Astrocyte (in vitro differentiated cells and primary cell): ENCODE measurements at regions not wholly inside any gene's neighbourhood (a gene's known extent, or its start where the extent isn't known, plus 50 kb on each side); places are given as distances from the start of the nearest gene placed in this dataset.

Source experiments
- DNase-seq: peaks from one replicate; pipeline ENCODE4 v3.0.0-alpha.2; 2010; ENCODE audit warnings: low read depth
- FAIRE-seq: peaks from 2 replicates; lab custom pipeline; 2011; peaks lifted over from hg19 to GRCh38; lab: Jason Lieb, UNC
- H2AFZ ChIP-seq: 2 replicates; pipeline ENCODE4 v1.6.0; 2012; ENCODE audit warnings: low read depth, low read length, inconsistent platforms
- H3K27ac ChIP-seq: 2 replicates; pipeline ENCODE4 v1.5.1; 2011; ENCODE audit warnings: low read depth, low read length, inconsistent platforms
- H3K27me3 ChIP-seq: 2 replicates; pipeline ENCODE4 v1.6.0; 2011; ENCODE audit warnings: low read length, inconsistent platforms; ENCODE audit not compliant: insufficient read depth
- H3K36me3 ChIP-seq: 2 replicates; pipeline ENCODE4 v1.5.1; 2011; ENCODE audit warnings: low read length, inconsistent platforms; ENCODE audit not compliant: insufficient read depth
- H3K4me1 ChIP-seq: 2 replicates; pipeline ENCODE4 v1.5.1; 2011; ENCODE audit warnings: low read length, inconsistent platforms; ENCODE audit not compliant: insufficient read depth
- H3K4me2 ChIP-seq: 2 replicates; pipeline ENCODE4 v1.6.0; 2012; ENCODE audit warnings: low read length, inconsistent platforms
- H3K4me3 ChIP-seq: 2 replicates; pipeline ENCODE4 v1.5.1; 2011; ENCODE audit warnings: low read depth, mild to moderate bottlenecking, low read length, inconsistent platforms; ENCODE audit not compliant: insufficient read depth
- H3K79me2 ChIP-seq: 2 replicates; pipeline ENCODE4 v1.6.0; 2012; ENCODE audit warnings: mild to moderate bottlenecking, low read length, inconsistent platforms; ENCODE audit not compliant: insufficient read depth
- H3K9ac ChIP-seq: 2 replicates; pipeline ENCODE4 v1.6.0; 2012; ENCODE audit warnings: mild to moderate bottlenecking, low read length, inconsistent platforms
- H3K9me3 ChIP-seq: 2 replicates; pipeline ENCODE4 v1.5.1; 2012; ENCODE audit warnings: low read depth, mild to moderate bottlenecking, low read length, inconsistent platforms; ENCODE audit not compliant: insufficient read depth
- H4K20me1 ChIP-seq: 2 replicates; pipeline ENCODE4 v1.6.0; 2012; ENCODE audit warnings: low read length, inconsistent platforms; ENCODE audit not compliant: insufficient read depth
- H3K27ac Mint-ChIP-seq: one replicate; pipeline ENCODE4 v1.8.0; 2021; ENCODE audit warnings: mild to moderate bottlenecking, mixed read lengths; ENCODE audit not compliant: unreplicated experiment
- H3K27me3 Mint-ChIP-seq: one replicate; pipeline ENCODE4 v1.8.0; 2021; ENCODE audit warnings: low read depth, mixed read lengths; ENCODE audit not compliant: unreplicated experiment
- H3K36me3 Mint-ChIP-seq: one replicate; pipeline ENCODE4 v1.8.0; 2021; ENCODE audit warnings: low read depth, mixed read lengths; ENCODE audit not compliant: unreplicated experiment
- H3K4me1 Mint-ChIP-seq: one replicate; pipeline ENCODE4 v1.8.0; 2021; ENCODE audit warnings: low read depth, mixed read lengths; ENCODE audit not compliant: unreplicated experiment
- H3K4me3 Mint-ChIP-seq: one replicate; pipeline ENCODE4 v1.8.0; 2021; ENCODE audit warnings: mild to moderate bottlenecking, moderate library complexity, mixed read lengths; ENCODE audit not compliant: unreplicated experiment
- H3K9me3 Mint-ChIP-seq: one replicate; pipeline ENCODE4 v1.8.0; 2021; ENCODE audit warnings: mild to moderate bottlenecking, mixed read lengths; ENCODE audit not compliant: unreplicated experiment
- CTCF ChIP-seq: IDR thresholded peaks from 2 replicates; pipeline ENCODE4 v1.5.1; 2011; ENCODE audit warnings: low read depth, mild to moderate bottlenecking, inconsistent platforms, low read length, moderate library complexity; ENCODE audit not compliant: insufficient read depth
- EZH2 ChIP-seq: IDR thresholded peaks from 2 replicates; pipeline ENCODE4 v1.6.1; 2012; ENCODE audit warnings: mild to moderate bottlenecking, low read length, inconsistent platforms; ENCODE audit not compliant: insufficient read depth

GRCh38 chr3:173238091-173238490 lies 97.1 kb upstream of the SPATA16 start:
- H3K36me3 ChIP-seq = no peaks in the 10 kb centered on the region
- no peaks in the 10 kb centered on the region for H3K27me3 ChIP-seq
- no peak for DNase-seq
- no peak overlapping the region for H3K4me3 Mint-ChIP-seq
- FAIRE-seq = no peak
- no peaks in the 10 kb centered on the region for H3K36me3 Mint-ChIP-seq
- no peaks in the 10 kb centered on the region for H3K4me1 ChIP-seq
- no peaks in the 10 kb centered on the region for H3K27me3 Mint-ChIP-seq
- TF ChIP-seq CTCF (no peak), EZH2 (no peak)
- no peaks in the 10 kb centered on the region for H4K20me1 ChIP-seq
- H3K4me2 ChIP-seq = no peak overlapping the region
- no peak overlapping the region for H3K9ac ChIP-seq
- no peaks in the 10 kb centered on the region for H3K9me3 ChIP-seq
- no peaks in the 10 kb centered on the region for H3K4me1 Mint-ChIP-seq
- H3K27ac Mint-ChIP-seq = no peak overlapping the region
- no peak overlapping the region for H3K4me3 ChIP-seq
- H3K9me3 Mint-ChIP-seq = no peaks in the 10 kb centered on the region
- no peaks in the 10 kb centered on the region for H3K79me2 ChIP-seq
- H2AFZ ChIP-seq = no peak overlapping the region
- no peak overlapping the region for H3K27ac ChIP-seq

- TF ChIP-seq CTCF = no peak
- TF ChIP-seq EZH2 = no peak
- peaks cover 3% of the 10 kb centered on the region for H3K9me3 Mint-ChIP-seq
These were observed 84.3 kb upstream of the SPATA16 start for GRCh38 chr3:173225351-173225750.

GRCh38 chr3:173221010-173221409 lies 80.0 kb upstream of the SPATA16 start:
- Mint-ChIP-seq H3K27ac (no peak overlapping the region), H3K27me3 (no peaks in the 10 kb centered on the region), H3K9me3 (peaks cover 3% of the 10 kb centered on the region), H3K4me3 (no peak overlapping the region), H3K36me3 (no peaks in the 10 kb centered on the region), H3K4me1 (no peaks in the 10 kb centered on the region)
- no peaks in the 10 kb centered on the region for H3K79me2 ChIP-seq
- H2AFZ ChIP-seq = no peak overlapping the region
- no peak overlapping the region for H3K4me3 ChIP-seq
- no peak for FAIRE-seq
- no peaks in the 10 kb centered on the region for H3K9me3 ChIP-seq
- no peak for DNase-seq
- no peak for TF ChIP-seq EZH2
- TF ChIP-seq CTCF = peak; percentile 28
- no peaks in the 10 kb centered on the region for H3K27me3 ChIP-seq
- no peaks in the 10 kb centered on the region for H3K36me3 ChIP-seq
- H3K9ac ChIP-seq = no peak overlapping the region
- H3K27ac ChIP-seq = no peak overlapping the region
- H3K4me2 ChIP-seq = no peak overlapping the region
- no peaks in the 10 kb centered on the region for H3K4me1 ChIP-seq
- H4K20me1 ChIP-seq = no peaks in the 10 kb centered on the region

More at GRCh38 chr3:173225351-173225750, 84.3 kb upstream of the SPATA16 start:
- Histone ChIP-seq H3K27me3 (no peaks in the 10 kb centered on the region), H2AFZ (no peak overlapping the region), H3K36me3 (no peaks in the 10 kb centered on the region), H3K4me1 (no peaks in the 10 kb centered on the region), H4K20me1 (no peaks in the 10 kb centered on the region), H3K27ac (no peak overlapping the region), H3K4me2 (no peak overlapping the region), H3K4me3 (no peak overlapping the region), H3K9ac (no peak overlapping the region), H3K9me3 (no peaks in the 10 kb centered on the region), H3K79me2 (no peaks in the 10 kb centered on the region)
- no peak for FAIRE-seq
- Mint-ChIP-seq H3K36me3 (no peaks in the 10 kb centered on the region), H3K4me1 (no peaks in the 10 kb centered on the region), H3K4me3 (no peak overlapping the region), H3K27ac (no peak overlapping the region), H3K27me3 (no peaks in the 10 kb centered on the region)
- no peak for DNase-seq
